ENCODE measurements at regions not wholly inside any gene's neighbourhood (a gene's known extent, or its start where the extent isn't known, plus 50 kb on each side); places are given as distances from the start of the nearest gene placed in this dataset.

DNA sequence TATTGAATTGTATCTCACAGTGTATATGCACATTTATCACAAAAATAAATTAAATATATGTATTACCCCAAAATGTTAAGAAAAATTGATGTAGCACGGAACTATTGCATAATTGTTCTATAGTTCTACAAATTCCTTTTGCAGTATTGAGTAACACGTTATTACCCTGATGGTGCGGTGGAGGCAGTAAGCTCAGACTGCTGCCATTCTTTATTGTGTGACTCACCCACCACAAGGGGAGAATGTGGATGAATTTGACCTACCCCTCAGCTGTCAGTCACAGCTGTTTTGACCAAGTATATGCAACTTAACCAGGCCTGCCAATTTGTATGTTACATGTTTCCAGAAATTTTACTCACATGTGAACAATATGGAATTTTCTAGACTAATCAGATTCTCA, 506.6 kb downstream of the SH3BGRL start:
- TF ChIP-seq POLR2A (IDR thresholded peaks at IDR 0.05; ENCODE audit: low read length): no peak
- TF ChIP-seq GATA1 (IDR thresholded peaks at IDR 0.05; ENCODE audit: low read depth, low read length): no peak

Measured in erythroblast (primary cell).